ENCODE measurements at regions not wholly inside any gene's neighbourhood (a gene's known extent, or its start where the extent isn't known, plus 50 kb on each side); places are given as distances from the start of the nearest gene placed in this dataset.

DNA sequence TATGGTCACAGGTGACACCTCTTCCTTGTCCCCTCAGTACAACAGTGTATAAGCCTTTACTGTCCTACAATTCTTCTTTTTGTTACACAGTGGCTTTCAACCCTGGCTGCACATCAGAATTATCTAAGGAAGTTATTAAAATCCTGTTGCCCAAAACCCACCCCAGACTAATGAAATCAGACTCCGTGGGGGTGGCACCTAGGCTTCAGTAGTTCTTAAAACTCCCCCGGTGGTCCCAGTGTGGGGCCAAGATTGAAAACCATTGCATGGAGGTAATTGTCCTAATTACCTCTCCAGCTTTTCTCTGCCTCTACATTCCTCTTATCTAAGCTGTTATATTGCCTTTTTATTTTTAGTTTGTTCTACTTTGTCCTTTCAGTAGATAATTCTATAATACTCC, 172.8 kb downstream of the DAD1 start:
- Histone ChIP-seq H2AFZ (ENCODE audit: control insufficient read depth, low read length) (no peak overlapping the region), H3K9ac (ENCODE audit: control insufficient read depth, extremely low read depth, insufficient read depth, low read length) (no peak overlapping the region), H4K20me1 (ENCODE audit: control insufficient read depth, extremely low read depth, insufficient read depth, low read length) (no peaks in the 10 kb centered on the region), H3K36me3 (ENCODE audit: control insufficient read depth in 2 of 2, extremely low read depth in 1 of 2, insufficient read depth in 2 of 2, low read length in 2 of 2) (no peaks in the 10 kb centered on the region), H3K27me3 (ENCODE audit: control insufficient read depth, extremely low read depth, insufficient read depth, low read length) (peaks cover 13% of the 10 kb centered on the region), H3K4me1 (ENCODE audit: control insufficient read depth, extremely low read depth, insufficient read depth, low read length) (no peaks in the 10 kb centered on the region), H3K9me3 (ENCODE audit: control insufficient read depth, low read depth, low read length) (no peaks in the 10 kb centered on the region), H3K4me3 (ENCODE audit: control insufficient read depth in 2 of 3, extremely low read depth in 1 of 3, insufficient read depth in 2 of 3, low read depth in 1 of 3, low read length in 3 of 3) (no peak overlapping the region), H3K9me1 (ENCODE audit: control insufficient read depth, extremely low read depth, insufficient read depth, low read length) (peaks cover under 1% of the 10 kb centered on the region), H3K4me2 (ENCODE audit: control insufficient read depth, extremely low read depth, insufficient read depth, low read depth, low read length) (no peak overlapping the region), H3K79me2 (ENCODE audit: control insufficient read depth, insufficient read depth, low read length) (no peaks in the 10 kb centered on the region), H3K27ac (ENCODE audit: control insufficient read depth, insufficient read depth, low read length) (no peak overlapping the region)
- dilution Hi-C loops (cut with MboI; ENCODE audit: extremely low pct_ligation_motif_present, low sequenced_read_pairs), result no loop called here
- TF ChIP-seq, protein P1, sequence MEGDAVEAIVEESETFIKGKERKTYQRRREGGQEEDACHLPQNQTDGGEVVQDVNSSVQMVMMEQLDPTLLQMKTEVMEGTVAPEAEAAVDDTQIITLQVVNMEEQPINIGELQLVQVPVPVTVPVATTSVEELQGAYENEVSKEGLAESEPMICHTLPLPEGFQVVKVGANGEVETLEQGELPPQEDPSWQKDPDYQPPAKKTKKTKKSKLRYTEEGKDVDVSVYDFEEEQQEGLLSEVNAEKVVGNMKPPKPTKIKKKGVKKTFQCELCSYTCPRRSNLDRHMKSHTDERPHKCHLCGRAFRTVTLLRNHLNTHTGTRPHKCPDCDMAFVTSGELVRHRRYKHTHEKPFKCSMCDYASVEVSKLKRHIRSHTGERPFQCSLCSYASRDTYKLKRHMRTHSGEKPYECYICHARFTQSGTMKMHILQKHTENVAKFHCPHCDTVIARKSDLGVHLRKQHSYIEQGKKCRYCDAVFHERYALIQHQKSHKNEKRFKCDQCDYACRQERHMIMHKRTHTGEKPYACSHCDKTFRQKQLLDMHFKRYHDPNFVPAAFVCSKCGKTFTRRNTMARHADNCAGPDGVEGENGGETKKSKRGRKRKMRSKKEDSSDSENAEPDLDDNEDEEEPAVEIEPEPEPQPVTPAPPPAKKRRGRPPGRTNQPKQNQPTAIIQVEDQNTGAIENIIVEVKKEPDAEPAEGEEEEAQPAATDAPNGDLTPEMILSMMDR (optimal IDR thresholded peaks at IDR 0.05 in 1 of 3, IDR thresholded peaks at IDR 0.05 in 1 of 3, conservative IDR thresholded peaks at IDR 0.05 in 1 of 3; ENCODE audit: extremely low read depth in 1 of 3, insufficient read depth in 2 of 3, low read length in 3 of 3), result no peak
- no peak for TF ChIP-seq EZH2 (IDR thresholded peaks at IDR 0.05; ENCODE audit: low read length)
- no peak for DNase-seq (ENCODE audit: low read depth, low spot score)
- FAIRE-seq, result no peak

DNA sequence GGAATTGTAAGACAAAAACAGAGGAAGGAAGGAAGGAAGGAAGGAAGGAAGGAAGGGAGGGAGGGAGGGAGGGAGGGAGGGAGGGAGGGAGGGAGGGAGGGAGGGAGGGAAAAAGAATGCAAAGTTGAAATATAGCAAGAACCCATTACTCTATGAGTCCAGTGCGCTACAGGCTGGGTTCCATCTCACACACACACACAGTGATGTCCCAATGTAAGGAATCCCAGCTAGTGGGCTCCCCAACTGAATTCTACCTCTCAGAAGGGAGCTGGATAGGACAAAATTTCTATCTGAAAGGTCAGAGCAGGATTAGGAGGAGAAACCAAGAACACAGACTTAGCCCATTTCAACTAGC, 173.4 kb downstream of the DAD1 start:
- Histone ChIP-seq H3K27me3 (ENCODE audit: control insufficient read depth, extremely low read depth, insufficient read depth, low read length) (peaks cover 13% of the 10 kb centered on the region), H3K27ac (ENCODE audit: control insufficient read depth, insufficient read depth, low read length) (no peak overlapping the region), H3K9ac (ENCODE audit: control insufficient read depth, extremely low read depth, insufficient read depth, low read length) (no peak overlapping the region), H3K36me3 (ENCODE audit: control insufficient read depth in 2 of 2, extremely low read depth in 1 of 2, insufficient read depth in 2 of 2, low read length in 2 of 2) (no peaks in the 10 kb centered on the region), H3K4me2 (ENCODE audit: control insufficient read depth, extremely low read depth, insufficient read depth, low read depth, low read length) (no peak overlapping the region), H3K4me3 (ENCODE audit: control insufficient read depth in 2 of 3, extremely low read depth in 1 of 3, insufficient read depth in 2 of 3, low read depth in 1 of 3, low read length in 3 of 3) (no peak overlapping the region), H3K79me2 (ENCODE audit: control insufficient read depth, insufficient read depth, low read length) (no peaks in the 10 kb centered on the region), H4K20me1 (ENCODE audit: control insufficient read depth, extremely low read depth, insufficient read depth, low read length) (no peaks in the 10 kb centered on the region), H3K9me3 (ENCODE audit: control insufficient read depth, low read depth, low read length) (no peaks in the 10 kb centered on the region), H3K4me1 (ENCODE audit: control insufficient read depth, extremely low read depth, insufficient read depth, low read length) (no peaks in the 10 kb centered on the region), H2AFZ (ENCODE audit: control insufficient read depth, low read length) (no peak overlapping the region), H3K9me1 (ENCODE audit: control insufficient read depth, extremely low read depth, insufficient read depth, low read length) (peaks cover 3% of the 10 kb centered on the region)
- dilution Hi-C loops (cut with MboI; ENCODE audit: extremely low pct_ligation_motif_present, low sequenced_read_pairs), result no loop called here
- TF ChIP-seq, protein P1 (optimal IDR thresholded peaks at IDR 0.05 in 1 of 3, IDR thresholded peaks at IDR 0.05 in 1 of 3, conservative IDR thresholded peaks at IDR 0.05 in 1 of 3; ENCODE audit: extremely low read depth in 1 of 3, insufficient read depth in 2 of 3, low read length in 3 of 3), result no peak
- TF ChIP-seq EZH2 (IDR thresholded peaks at IDR 0.05; ENCODE audit: low read length), result no peak
- FAIRE-seq (no peak), DNase-seq (ENCODE audit: low read depth, low spot score) (no peak)
